Nephron (organoid): ENCODE measurements at regions not wholly inside any gene's neighbourhood (a gene's known extent, or its start where the extent isn't known, plus 50 kb on each side); places are given as distances from the start of the nearest gene placed in this dataset.

Experiments used
- H3K27ac Mint-ChIP-seq, 3 experiments: 2 replicates each; pipeline ENCODE4 v1.8.0; 2020; ENCODE audit warnings: mixed read lengths in 3 of 3, mild to moderate bottlenecking in 2 of 3, moderate library complexity in 1 of 3
- H3K27me3 Mint-ChIP-seq: 2 replicates; pipeline ENCODE4 v1.8.0; 2021; ENCODE audit warnings: low read depth, mild to moderate bottlenecking, moderate library complexity, mixed read lengths
- H3K36me3 Mint-ChIP-seq: 2 replicates; pipeline ENCODE4 v1.8.0; 2020; ENCODE audit warnings: low read depth, mixed read lengths
- H3K4me1 Mint-ChIP-seq: 2 replicates; pipeline ENCODE4 v1.8.0; 2020; ENCODE audit warnings: mixed read lengths
- H3K4me3 Mint-ChIP-seq, 3 experiments: 2 replicates each; pipeline ENCODE4 v1.8.0; 2020; ENCODE audit warnings: mild to moderate bottlenecking in 3 of 3, mixed read lengths in 3 of 3, moderate library complexity in 2 of 3
- H3K9me3 Mint-ChIP-seq: 2 replicates; pipeline ENCODE4 v1.8.0; 2020; ENCODE audit warnings: mixed read lengths
- TF ChIP-seq, protein P1 (sequence below), 3 experiments: fragments of 200-600 bp; sonication (generic); IDR thresholded peaks; one replicate each; pipeline ENCODE4 v1.5.0; 2021; ENCODE audit warnings: antibody characterized with exemption in 3 of 3; ENCODE audit not compliant: unreplicated experiment in 3 of 3

DNA sequence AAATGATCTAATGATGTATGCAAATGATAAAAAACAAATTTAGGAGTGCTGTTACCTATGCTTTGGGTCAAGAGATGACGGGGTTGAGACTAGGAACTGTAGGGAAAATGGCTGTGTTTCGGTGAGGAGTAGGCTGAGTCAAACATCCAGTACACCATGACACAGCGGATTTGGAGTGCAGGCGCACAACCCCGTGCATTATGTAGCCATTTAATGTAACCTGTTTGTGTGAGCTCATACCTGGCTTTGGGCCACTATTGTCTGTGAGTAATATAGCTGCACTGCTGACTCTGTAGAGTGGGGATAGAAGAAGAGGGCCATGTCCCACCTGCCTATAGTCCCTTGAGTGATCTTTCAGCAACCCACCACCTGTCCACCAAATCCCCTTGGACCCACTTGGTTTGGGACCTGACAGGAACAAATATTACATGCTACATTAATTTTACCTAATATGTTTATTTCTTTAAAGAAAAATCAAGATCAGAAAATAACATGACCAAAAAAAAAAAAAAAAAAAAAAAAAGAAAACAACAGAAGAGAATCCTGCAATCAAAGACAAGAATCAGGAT is 95.5 kb upstream of the KLHL1 start:
- no peak overlapping the region for H3K27ac Mint-ChIP-seq
- no peaks in the 10 kb centered on the region for H3K27me3 Mint-ChIP-seq
- no peaks in the 10 kb centered on the region for H3K36me3 Mint-ChIP-seq
- no peaks in the 10 kb centered on the region for H3K4me1 Mint-ChIP-seq
- H3K9me3 Mint-ChIP-seq: peaks cover 11% of the 10 kb centered on the region
- TF ChIP-seq, protein P1, sequence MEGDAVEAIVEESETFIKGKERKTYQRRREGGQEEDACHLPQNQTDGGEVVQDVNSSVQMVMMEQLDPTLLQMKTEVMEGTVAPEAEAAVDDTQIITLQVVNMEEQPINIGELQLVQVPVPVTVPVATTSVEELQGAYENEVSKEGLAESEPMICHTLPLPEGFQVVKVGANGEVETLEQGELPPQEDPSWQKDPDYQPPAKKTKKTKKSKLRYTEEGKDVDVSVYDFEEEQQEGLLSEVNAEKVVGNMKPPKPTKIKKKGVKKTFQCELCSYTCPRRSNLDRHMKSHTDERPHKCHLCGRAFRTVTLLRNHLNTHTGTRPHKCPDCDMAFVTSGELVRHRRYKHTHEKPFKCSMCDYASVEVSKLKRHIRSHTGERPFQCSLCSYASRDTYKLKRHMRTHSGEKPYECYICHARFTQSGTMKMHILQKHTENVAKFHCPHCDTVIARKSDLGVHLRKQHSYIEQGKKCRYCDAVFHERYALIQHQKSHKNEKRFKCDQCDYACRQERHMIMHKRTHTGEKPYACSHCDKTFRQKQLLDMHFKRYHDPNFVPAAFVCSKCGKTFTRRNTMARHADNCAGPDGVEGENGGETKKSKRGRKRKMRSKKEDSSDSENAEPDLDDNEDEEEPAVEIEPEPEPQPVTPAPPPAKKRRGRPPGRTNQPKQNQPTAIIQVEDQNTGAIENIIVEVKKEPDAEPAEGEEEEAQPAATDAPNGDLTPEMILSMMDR (IDR thresholded peaks at IDR 0.05; ENCODE audit: unreplicated experiment in 3 of 3): no peak
- H3K4me3 Mint-ChIP-seq: no peak overlapping the region

- Mint-ChIP-seq H3K4me3 (no peak overlapping the region), H3K9me3 (no peaks in the 10 kb centered on the region), H3K27me3 (no peaks in the 10 kb centered on the region), H3K27ac (no peak overlapping the region), H3K4me1 (no peaks in the 10 kb centered on the region), H3K36me3 (no peaks in the 10 kb centered on the region)
- TF ChIP-seq, protein P1 (IDR thresholded peaks at IDR 0.05; ENCODE audit: unreplicated experiment in 3 of 3): no peak
Measured at GRCh38 chr13:70191034-70191433, 82.8 kb upstream of the KLHL1 start.

GRCh38 chr13:70189981-70190380 is 81.7 kb upstream of the KLHL1 start:
- Mint-ChIP-seq H3K27me3 (no peaks in the 10 kb centered on the region), H3K4me1 (no peaks in the 10 kb centered on the region), H3K4me3 (no peak overlapping the region), H3K27ac (no peak overlapping the region), H3K9me3 (no peaks in the 10 kb centered on the region), H3K36me3 (no peaks in the 10 kb centered on the region)
- TF ChIP-seq, protein P1 (IDR thresholded peaks at IDR 0.05; ENCODE audit: unreplicated experiment in 3 of 3): no peak

DNA sequence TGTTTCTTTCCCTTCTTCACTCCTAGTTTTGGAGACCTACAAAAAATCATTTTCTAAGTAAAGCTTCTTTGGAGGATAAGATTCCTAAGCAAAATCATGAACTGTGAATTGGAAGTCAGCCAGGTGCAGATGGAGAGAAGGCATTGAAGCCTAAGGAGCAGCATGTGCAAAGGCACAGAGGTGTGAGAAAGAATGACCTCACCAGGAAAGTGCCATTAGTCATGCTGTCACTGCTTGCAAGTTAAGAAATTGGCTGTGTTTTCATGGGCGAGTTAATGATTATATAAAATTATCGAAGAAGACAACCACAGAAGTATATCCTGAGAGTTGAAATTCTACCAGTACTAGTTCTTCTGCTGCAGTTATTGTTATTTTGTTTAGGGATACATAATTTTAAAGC is 80.3 kb upstream of the KLHL1 start:
- Mint-ChIP-seq H3K4me3 (no peak overlapping the region), H3K27me3 (no peaks in the 10 kb centered on the region), H3K36me3 (no peaks in the 10 kb centered on the region), H3K27ac (no peak overlapping the region), H3K4me1 (no peaks in the 10 kb centered on the region), H3K9me3 (no peaks in the 10 kb centered on the region)
- TF ChIP-seq, protein P1 (IDR thresholded peaks at IDR 0.05; ENCODE audit: unreplicated experiment in 3 of 3): no peak

- Mint-ChIP-seq H3K27me3 (no peaks in the 10 kb centered on the region), H3K9me3 (no peaks in the 10 kb centered on the region), H3K36me3 (no peaks in the 10 kb centered on the region), H3K27ac (no peak overlapping the region), H3K4me1 (no peaks in the 10 kb centered on the region), H3K4me3 (no peak overlapping the region)
- TF ChIP-seq, protein P1 (IDR thresholded peaks at IDR 0.05; ENCODE audit: unreplicated experiment in 3 of 3): no peak
Measured at GRCh38 chr13:70183041-70183440, 74.8 kb upstream of the KLHL1 start.
